Head of caudate nucleus (tissue), 42 donors: ENCODE measurements at regions not wholly inside any gene's neighbourhood (a gene's known extent, or its start where the extent isn't known, plus 50 kb on each side); places are given as distances from the start of the nearest gene placed in this dataset.

Source experiments
- DNase-seq, 42 donors: peaks; one replicate each; pipeline versions ENCODE4 v3.0.0 to v3.0.0-alpha.2; 2020 to 2021; ENCODE audit warnings: mixed read lengths in 7 of 42
- intact Hi-C: fragments of 100-400 bp; cut with DNase I; formaldehyde crosslinking; loops from one replicate; pipeline ENCODE4 v1.15.0; 2022

GRCh38 chr18:40976050-40976449, 979.0 kb upstream of the PIK3C3 start:
- intact Hi-C loops, result no loop called here
- DNase-seq, result no peak

GRCh38 chr18:40974448-40974847, 980.6 kb upstream of the PIK3C3 start:
- intact Hi-C loops, result no loop called here
- no peak for DNase-seq

- intact Hi-C loops, result no loop called here
These were observed 992.2 kb upstream of the PIK3C3 start for GRCh38 chr18:40962784-40963183.

GRCh38 chr18:40957533-40958070, 997.4 kb upstream of the PIK3C3 start:
- DNase-seq, result no peak
- intact Hi-C loops, result no loop called here

More at GRCh38 chr18:40962784-40963183, 992.2 kb upstream of the PIK3C3 start:
- DNase-seq, result no peak

GRCh38 chr18:40956213-40956612, 998.8 kb upstream of the PIK3C3 start:
- no peak for DNase-seq
- intact Hi-C loops, result no loop called here

GRCh38 chr18:40955351-40955750, 999.7 kb upstream of the PIK3C3 start:
- intact Hi-C loops, result no loop called here
- no peak for DNase-seq

GRCh38 chr18:40949114-40949950, 1005.7 kb upstream of the PIK3C3 start:
- peak in 2 of 42 donors; percentile 3 to 36 for DNase-seq
- intact Hi-C loops, result no loop called here

GRCh38 chr18:40944576-40944975, 1010.5 kb upstream of the PIK3C3 start:
- no peak for DNase-seq
- intact Hi-C loops, result no loop called here

- intact Hi-C loops, result loop anchor here (10.0 kb wide), 1 partner anchor 965 kb away; no protein-coding TSS in a partner anchor
- DNase-seq, result peak in 30 of 42 donors; percentile 4 to 57 (median 20)
These were observed 1015.1 kb upstream of the PIK3C3 start for GRCh38 chr18:40939656-40940515.

- no peak for DNase-seq
- intact Hi-C loops, result loop anchor here (10.0 kb wide), 1 partner anchor 966 kb away; no protein-coding TSS in a partner anchor
These were observed 1016.4 kb upstream of the PIK3C3 start for GRCh38 chr18:40938615-40939014.

GRCh38 chr18:40937386-40937785, 1017.6 kb upstream of the PIK3C3 start:
- intact Hi-C loops, result loop anchor here (10.0 kb wide), 1 partner anchor 967 kb away; no protein-coding TSS in a partner anchor
- no peak for DNase-seq

- no peak for DNase-seq
- intact Hi-C loops, result loop anchor here (10.0 kb wide), 1 partner anchor 969 kb away; no protein-coding TSS in a partner anchor
These were observed 1019.6 kb upstream of the PIK3C3 start for GRCh38 chr18:40935423-40935822.

- intact Hi-C loops, result loop anchor here (10.0 kb wide), 1 partner anchor 972 kb away; no protein-coding TSS in a partner anchor
These were observed 1022.2 kb upstream of the PIK3C3 start for GRCh38 chr18:40932862-40933261.

GRCh38 chr18:40930211-40930882, 1024.7 kb upstream of the PIK3C3 start:
- intact Hi-C loops, result loop anchor here (10.0 kb wide), 1 partner anchor 974 kb away; no protein-coding TSS in a partner anchor
- DNase-seq, result no peak

More at GRCh38 chr18:40932862-40933261, 1022.2 kb upstream of the PIK3C3 start:
- no peak for DNase-seq

- DNase-seq, result no peak
- intact Hi-C loops, result no loop called here
These were observed 1025.6 kb upstream of the PIK3C3 start for GRCh38 chr18:40929399-40929798.

- intact Hi-C loops, result no loop called here
- no peak for DNase-seq
These were observed 1028.4 kb upstream of the PIK3C3 start for GRCh38 chr18:40926679-40927078.

GRCh38 chr18:40925071-40925541, 1029.9 kb upstream of the PIK3C3 start:
- no peak for DNase-seq
- intact Hi-C loops, result no loop called here

GRCh38 chr18:40921845-40922629, 1033.0 kb upstream of the PIK3C3 start:
- DNase-seq, result no peak
- intact Hi-C loops, result no loop called here
